HG03060 (cell line): ENCODE measurements at regions not wholly inside any gene's neighbourhood (a gene's known extent, or its start where the extent isn't known, plus 50 kb on each side); places are given as distances from the start of the nearest gene placed in this dataset.

Experiments
- ATAC-seq: cut with Tn5 transposase; IDR thresholded peaks from one replicate; pipeline ENCODE4 v1.9.1; 2021; ENCODE audit warnings: low read depth, moderate number of reproducible peaks; ENCODE audit not compliant: unreplicated experiment

DNA sequence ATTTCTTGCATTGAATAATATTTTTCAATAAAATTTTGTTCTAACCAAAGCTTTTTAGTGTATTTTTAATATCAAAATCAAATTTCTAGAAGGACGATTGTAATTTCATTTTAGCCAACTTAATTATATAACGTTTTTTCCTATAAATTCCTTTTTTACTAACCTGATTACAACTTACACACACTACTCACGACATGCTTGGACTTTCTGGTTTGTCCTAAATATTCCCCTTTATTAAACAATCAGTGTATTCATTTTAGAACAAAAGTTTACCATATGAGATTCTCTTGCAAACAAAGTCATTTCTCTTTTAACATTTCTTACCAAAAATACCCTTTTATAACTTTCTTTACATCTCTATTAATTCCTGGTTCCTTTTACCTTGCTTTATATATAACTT, 173.7 kb downstream of the PWWP3B start:
- ATAC-seq: no peak

DNA sequence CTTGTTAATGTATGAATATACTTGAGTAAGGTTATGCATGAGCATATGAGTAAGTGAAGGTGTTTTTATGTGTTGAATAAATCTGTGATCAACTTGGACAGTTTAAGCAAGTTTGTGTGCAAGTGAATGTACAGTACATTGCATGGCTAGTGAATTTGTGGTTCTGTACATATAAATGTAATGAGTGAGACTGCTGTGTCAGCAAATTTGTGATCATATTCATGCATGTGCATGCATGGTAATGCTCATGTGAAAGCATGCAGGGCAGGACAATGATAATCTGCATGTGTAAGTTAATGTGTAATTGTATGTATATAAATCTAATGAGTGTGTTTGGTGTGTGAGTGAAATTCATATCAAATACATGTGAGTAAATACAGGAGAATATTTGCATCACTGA, 188.5 kb downstream of the PWWP3B start:
- ATAC-seq: no peak

DNA sequence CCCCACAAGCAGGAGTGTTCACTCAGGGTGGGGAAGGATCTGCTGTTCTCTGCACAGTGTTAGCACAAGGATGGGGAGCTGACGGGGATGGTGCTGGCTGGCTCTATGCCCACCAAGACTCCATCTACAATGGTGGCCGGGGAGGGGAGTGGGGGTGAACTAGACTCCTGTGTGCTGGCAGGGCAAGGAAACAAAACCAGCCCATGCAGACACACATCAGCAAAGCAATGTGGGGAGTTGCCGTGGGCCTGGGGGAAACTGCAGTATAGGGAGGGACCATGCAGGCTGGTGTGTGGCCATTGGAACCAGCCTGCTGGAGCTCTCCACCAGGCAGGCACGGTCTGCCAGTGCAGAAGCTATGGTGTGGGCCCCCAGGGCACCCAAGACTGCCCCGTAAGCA, 195.1 kb downstream of the PWWP3B start:
- ATAC-seq: no peak

DNA sequence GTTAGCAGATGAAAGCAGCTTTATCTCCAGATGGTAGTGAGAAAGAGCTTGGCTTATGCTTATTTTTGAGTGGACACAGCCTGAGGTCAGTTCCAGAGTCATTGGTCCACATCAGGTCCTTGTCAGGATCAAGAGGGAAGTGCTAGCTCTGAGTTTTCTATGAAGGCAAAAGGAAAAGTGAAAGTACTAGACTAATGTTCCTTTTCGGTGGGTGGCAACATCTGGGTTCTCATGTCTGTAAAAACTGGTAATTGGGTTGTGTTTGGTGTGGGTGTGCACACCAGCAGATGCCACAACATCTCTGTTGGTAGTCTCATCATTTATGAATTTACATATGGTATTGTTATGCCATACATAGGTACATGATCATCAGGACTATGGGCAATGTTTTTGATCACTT, 210.5 kb downstream of the PWWP3B start:
- peak; percentile 80 for ATAC-seq

DNA sequence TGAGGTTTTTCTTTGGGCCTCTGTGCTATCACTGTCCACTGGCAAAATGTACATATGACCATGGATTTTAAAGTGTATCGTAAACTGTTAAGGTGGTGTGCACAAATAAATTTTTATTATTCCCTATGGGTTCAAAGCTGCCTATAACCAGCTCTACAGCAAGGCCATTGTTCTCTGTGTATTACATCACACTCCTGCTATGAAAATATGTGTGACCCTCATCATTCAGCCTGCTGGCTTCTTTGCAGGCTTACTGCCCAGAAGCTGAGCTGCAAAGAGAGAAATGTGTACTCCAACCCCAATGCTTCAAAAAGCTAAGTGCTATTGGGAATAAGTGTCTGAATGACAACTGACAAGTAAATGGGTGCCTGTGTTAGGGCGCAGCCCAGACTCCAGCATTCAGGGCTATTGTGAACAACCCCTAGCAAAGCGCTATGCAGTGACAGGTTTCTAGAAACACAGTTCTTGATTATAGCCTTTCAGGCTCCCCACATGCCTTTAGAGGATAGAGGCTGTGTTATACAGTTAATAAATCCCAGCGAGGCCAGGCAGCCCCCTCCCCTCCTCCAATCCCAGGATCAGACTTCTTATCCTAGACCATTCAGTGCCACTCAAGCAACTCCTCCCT, 220.4 kb upstream of the RADX start:
- ATAC-seq: no peak

DNA sequence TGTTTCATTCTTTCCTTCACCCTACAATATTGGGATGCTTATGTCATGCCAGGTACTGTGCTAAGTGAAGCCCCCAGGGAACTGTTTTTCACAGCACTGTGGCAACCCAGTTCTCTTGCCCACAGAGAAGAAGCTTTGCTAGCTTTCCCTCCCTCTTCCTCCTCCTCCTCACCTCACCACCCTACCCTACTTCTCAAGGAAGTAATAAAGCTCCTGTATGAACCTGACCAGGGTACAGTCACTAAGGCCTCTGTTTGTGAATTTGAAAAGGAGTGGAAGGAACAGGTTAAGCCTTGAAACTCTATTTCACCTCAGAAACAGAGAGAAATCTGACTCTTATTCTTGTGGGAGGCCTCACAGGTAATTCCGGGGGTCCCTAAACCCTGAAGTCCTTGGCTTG, 219.4 kb upstream of the RADX start:
- ATAC-seq: no peak

DNA sequence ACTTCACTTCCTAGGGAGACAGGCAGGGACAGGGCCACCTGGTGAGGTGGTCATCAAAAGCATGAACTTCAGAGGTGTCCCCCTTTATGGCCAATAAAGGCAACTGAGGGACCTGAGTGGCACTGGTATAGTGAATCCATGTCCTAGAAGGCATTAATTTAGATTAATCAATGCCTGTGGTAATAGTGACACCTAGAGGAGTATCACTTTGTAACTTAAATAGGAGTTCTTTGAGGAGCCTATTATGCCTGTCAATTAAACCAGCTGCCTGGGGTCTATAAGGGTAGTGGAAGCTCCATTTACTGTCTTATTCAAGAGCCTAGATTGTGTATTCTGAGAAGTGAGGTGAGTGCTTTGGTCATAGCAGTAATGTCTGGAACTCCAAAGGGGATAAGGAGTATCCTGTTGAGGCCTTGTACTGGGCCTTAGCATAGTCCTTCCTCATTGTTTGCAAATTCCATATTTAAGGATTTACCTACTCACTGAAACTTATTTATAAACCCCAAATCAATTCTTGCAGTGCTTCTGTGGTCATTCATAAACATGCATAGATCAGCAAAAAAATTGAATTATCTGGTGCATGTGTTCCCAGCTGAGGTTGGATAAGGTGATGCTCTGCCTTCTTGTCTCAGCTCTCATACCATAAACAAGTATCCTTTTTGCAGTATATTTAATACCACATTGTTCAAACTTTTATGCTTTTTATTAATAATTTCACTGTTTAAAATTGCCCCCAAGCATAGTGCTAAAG, 213.8 kb upstream of the RADX start:
- no peak for ATAC-seq

DNA sequence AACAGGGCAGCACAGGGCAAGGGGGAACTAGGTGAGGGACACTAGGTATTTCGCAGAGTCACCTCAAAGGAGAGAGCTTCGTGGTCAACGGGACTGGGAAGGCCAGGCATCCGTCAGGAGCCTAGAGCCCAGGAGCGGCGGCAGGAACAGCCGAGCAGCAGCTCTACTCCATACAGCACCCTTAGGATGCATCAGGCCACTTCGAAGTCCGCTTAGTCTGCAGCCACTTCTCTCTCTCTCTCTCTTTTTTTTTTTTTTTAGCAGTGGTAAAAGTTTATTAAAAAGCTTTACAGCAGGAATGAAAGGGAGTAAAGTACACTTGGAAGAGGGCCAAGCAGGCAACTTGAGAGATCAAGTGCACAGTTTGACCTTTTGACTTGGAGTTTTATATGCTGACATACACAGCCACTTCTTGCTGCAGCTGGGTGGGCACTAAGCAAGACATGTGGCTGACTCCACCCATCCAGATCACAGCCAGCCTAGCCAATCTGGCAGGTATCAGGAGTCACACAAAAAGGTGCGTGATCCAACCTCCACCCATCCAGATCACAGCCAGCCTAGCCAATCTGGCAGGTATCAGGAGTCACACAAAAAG, 209.7 kb upstream of the RADX start:
- no peak for ATAC-seq

DNA sequence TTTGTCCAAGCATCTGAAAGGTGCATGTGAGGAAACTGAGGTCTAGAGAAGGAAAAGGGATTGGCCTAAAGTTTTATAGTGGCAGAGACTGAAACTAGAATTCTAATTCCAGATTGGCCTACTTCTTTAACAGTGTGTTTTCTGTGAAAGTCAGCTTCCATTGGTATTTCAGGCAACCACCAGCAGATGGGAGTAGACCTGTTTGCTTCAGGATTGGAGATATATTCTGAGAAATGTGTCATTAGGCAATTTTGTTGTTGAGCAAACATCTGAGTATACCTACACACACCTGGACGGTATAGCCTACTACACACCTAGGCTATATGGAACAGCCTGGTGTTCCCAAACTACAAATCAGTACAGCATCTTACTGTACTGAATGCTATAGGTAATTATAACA, 207.3 kb upstream of the RADX start:
- no peak for ATAC-seq

DNA sequence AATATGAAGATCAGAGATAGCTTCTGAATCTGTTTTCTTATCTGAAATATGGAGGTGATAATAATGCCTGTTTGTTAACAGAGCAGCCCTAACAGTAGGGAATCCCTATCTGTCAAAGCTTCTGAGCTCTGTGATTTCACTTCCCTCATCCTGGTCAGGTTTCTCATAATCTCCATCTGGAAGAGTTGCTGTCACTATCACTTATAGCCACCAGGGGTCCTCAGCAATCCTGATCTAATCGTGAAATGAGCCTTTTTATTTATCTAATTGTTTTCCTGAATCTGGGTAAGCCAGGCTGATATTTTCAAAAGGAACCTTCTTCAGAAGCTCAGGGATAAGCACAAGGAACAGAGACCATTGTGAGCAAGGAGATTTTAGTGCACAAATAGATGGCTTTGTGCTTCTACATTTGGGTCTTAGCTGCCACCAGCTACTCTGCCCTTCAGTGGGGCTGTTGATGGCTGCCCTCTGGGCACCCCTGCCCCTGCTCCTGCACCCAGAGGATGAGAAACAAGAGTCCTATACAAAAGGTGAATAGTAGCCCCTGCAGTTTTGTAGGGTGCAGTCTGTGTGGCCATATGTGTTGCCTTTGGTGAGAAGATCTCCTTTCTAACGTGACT, 196.4 kb upstream of the RADX start:
- peak; percentile 67 for ATAC-seq

DNA sequence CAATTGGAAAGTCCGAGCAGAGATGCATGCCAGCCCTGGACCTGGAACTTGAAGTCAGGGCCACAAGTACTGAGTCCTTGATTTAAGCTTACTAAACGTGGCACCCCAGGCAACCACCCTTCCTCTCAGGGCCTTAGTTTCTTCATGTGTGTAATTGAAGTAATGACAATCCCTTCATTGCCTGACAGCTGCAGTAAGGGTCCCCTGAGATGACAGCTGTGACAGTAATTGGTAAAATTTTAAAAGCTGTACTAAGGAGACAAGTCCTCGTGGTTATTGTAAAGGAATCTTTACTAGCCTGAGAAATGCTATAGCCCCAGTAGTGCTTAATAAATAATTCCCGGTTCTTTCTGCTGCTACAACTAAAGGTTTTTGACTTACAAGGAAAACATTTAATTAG, 175.1 kb upstream of the RADX start:
- ATAC-seq: no peak

DNA sequence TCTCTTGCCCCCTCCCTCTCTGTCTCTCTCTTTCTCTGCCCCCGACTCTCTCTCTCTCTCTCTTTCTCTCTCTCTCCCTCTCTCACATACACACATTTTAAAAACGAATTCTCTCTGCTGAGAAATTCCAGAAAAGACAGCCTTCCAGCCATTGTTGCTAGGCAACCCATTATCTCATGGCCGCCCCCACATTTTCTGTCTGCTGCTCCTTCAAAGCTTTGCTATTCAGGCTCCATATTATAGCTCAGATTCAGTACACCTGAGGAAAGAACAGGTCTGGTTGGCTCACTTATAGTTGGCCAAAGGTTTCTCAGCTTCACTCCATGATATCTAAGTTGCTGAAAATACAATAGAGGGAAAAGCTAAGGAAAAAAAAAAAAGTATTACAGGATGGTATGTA, 174.4 kb upstream of the RADX start:
- ATAC-seq: no peak

DNA sequence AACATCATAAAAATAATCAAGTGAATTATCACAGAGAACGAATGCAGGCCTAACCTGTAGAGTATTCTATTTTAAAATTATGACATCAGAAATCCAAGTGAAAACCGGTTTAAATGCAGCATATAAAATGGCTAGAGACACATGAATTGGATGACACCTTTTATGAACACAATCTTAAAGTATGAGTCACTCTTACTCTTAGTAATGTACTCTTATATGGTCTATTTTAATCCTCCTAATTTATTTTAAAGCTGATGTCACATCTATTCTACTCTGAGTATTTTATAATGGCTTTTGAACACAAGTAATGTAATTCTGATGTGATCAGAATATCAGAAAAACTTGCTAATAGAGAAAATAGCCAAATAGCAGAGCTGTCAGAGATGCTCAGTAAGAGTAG, 161.4 kb upstream of the RADX start:
- no peak for ATAC-seq

DNA sequence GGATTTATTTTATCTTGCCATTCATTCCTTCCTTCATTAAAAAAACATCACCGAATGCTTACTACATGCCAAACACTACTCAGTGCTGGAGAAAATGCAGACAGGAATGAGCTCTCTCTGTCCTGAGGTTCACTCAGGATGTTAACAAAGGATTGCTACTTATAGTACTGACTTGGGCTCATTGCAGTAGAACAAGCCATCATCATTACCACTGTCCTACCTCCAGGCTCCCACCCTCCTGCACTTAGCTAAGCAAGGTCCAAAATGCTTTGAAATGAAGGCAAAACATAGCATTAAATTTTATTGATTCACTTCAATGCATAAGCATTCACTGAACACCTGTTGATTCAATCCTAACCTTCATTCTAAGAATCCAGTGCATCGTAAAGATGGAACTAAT, 159.8 kb upstream of the RADX start:
- ATAC-seq: no peak

DNA sequence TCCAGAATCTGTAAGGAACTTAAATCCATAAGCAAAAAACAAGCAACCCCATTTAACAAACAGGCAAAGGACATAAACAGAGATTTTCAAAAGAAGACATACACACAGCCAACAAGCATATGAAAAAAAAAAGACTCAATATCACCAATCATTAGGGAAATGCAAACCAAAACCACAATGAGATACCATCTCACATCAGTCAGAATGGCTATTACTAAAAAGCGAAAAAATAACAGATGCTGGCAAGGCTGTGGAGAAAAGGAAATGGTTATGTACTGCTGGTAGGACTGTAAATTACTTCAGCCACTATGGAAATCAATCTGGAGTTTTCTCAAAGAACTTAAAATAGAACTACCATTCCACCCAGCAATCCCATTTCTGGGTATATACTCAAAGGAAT, 156.8 kb upstream of the RADX start:
- no peak for ATAC-seq

DNA sequence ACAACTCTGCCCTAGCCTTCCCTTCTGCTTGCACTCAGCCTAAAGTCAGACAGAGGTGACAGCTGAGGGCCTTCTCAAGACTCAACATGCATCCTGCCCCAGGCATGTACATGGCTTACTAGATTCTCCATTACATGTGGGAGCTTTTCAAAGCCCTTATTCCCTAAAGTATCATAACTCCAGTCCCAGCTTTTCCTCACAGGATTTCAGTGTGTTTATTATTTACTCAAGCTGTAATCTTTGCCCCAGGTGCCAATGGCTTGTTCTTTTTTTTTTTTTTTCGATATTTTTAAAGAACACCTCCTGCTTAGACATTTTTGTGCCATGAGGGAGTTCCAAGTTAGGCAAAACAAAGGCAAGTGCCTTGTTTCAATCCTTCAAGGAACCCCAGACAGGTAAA, 154.0 kb upstream of the RADX start:
- ATAC-seq: no peak

DNA sequence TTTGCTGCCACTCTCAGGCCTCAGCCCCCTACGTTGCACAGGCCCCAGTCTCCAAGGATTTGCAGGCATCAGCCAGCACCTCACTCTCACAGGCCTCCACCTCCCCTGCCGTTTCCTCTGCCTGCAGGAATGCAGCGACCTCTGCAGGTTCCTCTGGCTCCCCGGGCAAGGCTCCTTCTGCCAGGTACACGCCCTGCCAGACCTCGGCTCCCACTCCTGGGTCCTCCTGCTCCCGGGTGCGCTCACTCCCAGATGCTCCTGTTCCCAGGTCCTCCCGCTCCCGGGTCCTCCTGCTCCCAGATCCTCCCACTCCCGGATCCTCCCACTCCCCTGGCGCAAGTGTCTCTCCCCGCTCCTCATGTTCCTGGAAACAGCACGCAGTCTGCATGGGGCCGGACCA, 144.4 kb upstream of the RADX start:
- ATAC-seq: no peak

DNA sequence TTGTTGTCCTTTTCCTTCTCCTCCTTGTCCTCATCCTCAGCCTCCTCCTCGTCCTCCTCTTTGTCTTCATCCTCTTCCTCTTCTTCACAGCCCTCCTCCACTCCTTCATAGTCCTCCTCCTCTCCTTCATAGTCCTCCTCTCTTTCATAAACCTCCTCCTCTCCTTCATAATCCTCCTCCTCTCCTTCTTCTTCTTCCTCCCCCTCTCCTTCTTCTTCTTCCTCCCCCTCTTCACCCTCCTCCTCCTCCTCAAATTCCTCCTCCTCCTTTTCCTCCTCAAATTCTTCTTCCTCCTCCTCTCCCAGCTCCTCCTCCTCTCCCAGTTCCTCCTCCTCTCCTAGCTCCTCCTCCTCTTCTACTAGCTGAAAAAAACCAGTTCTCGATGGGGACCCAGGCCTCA, 143.8 kb upstream of the RADX start:
- ATAC-seq: no peak

DNA sequence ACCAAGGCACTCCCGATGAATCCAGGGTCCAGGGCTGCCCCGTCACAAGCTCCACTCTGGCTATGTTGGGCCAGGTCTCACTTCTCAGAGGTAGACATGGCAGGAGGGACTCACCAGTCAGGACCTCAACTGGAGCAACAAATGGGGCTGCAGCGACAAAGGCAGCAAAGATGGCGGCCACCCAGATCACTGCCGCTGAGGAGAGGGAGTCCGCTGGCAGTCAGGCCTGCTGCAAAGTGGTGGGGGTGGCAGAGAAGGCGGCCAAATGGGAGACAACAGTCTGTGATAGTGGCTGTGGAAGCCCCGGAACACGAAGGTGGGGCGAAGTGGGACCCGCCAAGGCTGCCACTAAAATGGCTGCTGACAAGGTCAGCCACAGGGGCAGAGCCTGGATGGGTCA, 143.3 kb upstream of the RADX start:
- ATAC-seq: no peak

DNA sequence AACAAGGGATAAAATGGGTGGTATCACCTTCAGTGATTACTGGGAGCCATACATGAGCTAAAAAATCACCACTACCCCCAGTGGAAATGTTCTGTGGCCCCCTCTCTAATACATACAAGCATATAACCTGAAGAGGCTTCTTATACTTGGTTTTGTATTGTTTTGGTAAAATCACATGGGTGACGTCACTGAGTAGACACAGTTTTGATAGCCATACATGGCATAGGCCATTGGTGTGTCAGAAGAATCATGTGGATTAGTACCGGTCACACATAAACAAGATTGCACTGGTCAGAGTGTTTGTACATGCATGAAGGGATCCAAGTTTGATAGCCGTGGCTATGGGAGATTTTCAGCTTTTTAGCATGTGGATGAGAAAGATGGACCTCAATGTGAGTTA, 131.9 kb upstream of the RADX start:
- ATAC-seq: no peak

DNA sequence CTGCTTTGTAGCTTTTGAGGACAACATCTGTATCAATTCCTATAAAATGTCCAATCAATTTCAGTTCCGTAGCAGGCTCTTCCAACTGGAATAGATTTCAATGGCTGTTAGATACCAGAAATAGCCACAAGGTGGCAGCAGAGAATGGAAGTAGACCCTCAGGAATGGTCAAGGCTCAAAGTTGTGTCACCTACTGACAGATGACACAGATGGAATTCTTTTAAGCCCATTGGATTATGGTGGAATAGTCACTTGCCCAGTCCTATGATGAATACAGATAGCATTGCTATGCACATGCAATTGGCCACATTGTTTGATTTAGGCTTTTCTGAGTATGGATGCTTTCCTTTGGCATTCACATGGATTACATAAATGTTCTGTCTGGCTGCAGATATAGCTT, 130.4 kb upstream of the RADX start:
- ATAC-seq: no peak

DNA sequence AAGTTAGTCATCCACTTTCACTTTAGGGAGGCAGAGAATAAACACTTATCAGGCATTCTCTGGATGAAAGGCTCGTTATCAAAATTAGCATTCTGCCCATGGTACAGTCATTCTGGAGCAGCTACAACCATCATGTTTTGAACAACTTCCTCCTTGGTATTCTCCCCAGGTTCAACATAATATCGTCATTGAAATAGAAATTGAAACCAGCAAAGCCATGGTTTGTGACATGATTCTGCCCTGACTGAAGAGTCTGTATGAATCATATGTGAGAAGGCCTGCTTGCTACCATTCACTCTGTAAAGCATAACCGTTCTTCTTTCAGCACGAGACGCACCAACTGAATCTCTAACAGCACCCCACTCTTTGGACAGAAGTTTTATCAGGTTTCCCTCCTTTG, 127.5 kb upstream of the RADX start:
- peak; percentile 96 for ATAC-seq
